MM.1S (cell line): ENCODE measurements at regions not wholly inside any gene's neighbourhood (a gene's known extent, or its start where the extent isn't known, plus 50 kb on each side); places are given as distances from the start of the nearest gene placed in this dataset.

Experiments used
- DNase-seq: peaks from one replicate; pipeline ENCODE4 v3.0.0-alpha.2; 2015
- H2AFZ ChIP-seq: fragments of 300-600 bp; sonication (generic); 2 replicates; pipeline ENCODE4 v1.6.0; 2016; ENCODE audit warnings: antibody characterized with exemption, low read length
- H3F3A ChIP-seq: fragments of 300-600 bp; sonication (generic); 2 replicates; pipeline ENCODE4 v1.6.1; 2016; ENCODE audit warnings: mild to moderate bottlenecking, antibody characterized with exemption, low read length, moderate library complexity, mixed read lengths; ENCODE audit not compliant: insufficient read depth
- H3K27ac ChIP-seq: fragments of 300-600 bp; sonication (generic); 2 replicates; pipeline ENCODE4 v1.5.1; 2016; ENCODE audit warnings: mild to moderate bottlenecking, low read length
- H3K27me3 ChIP-seq: fragments of 300-600 bp; sonication (generic); replicated peaks from 2 replicates; pipeline ENCODE4 v1.6.0; 2016; ENCODE audit warnings: low read length; ENCODE audit not compliant: insufficient read depth
- H3K36me3 ChIP-seq: fragments of 300-600 bp; sonication (generic); replicated peaks from 2 replicates; pipeline ENCODE4 v1.6.1; 2016; ENCODE audit warnings: mild to moderate bottlenecking, low read length, mixed read lengths; ENCODE audit not compliant: insufficient read depth
- H3K4me1 ChIP-seq: fragments of 300-600 bp; sonication (generic); 2 replicates; pipeline ENCODE4 v1.6.1; 2016; ENCODE audit warnings: low read length, mixed read lengths
- H3K4me2 ChIP-seq: fragments of 300-600 bp; sonication (generic); 2 replicates; pipeline ENCODE4 v1.6.0; 2016; ENCODE audit warnings: low read depth, low read length
- H3K4me3 ChIP-seq: fragments of 300-600 bp; sonication (generic); 2 replicates; pipeline ENCODE4 v1.5.1; 2016; ENCODE audit warnings: low read length, mixed read lengths
- H3K79me2 ChIP-seq: fragments of 300-600 bp; sonication (generic); 2 replicates; pipeline ENCODE4 v1.6.1; 2016; ENCODE audit warnings: mixed run types, low read length, mixed read lengths
- H3K9ac ChIP-seq: fragments of 300-600 bp; sonication (generic); 2 replicates; pipeline ENCODE4 v1.6.1; 2016; ENCODE audit warnings: low read length, mixed read lengths
- H3K9me2 ChIP-seq: fragments of 300-600 bp; sonication (generic); replicated peaks from 2 replicates; pipeline ENCODE4 v1.6.1; 2016; ENCODE audit warnings: mild to moderate bottlenecking, low read length, mixed read lengths; ENCODE audit not compliant: insufficient read depth
- H3K9me3 ChIP-seq: fragments of 300-600 bp; sonication (generic); replicated peaks from 2 replicates; pipeline ENCODE4 v1.6.1; 2016; ENCODE audit warnings: mild to moderate bottlenecking, low read length, mixed read lengths; ENCODE audit not compliant: insufficient read depth
- H4K20me1 ChIP-seq: fragments of 300-600 bp; sonication (generic); 2 replicates; pipeline ENCODE4 v1.6.1; 2016; ENCODE audit warnings: mild to moderate bottlenecking, low read length, moderate library complexity, mixed read lengths; ENCODE audit not compliant: insufficient read depth
- EZH2 ChIP-seq: fragments of 300-600 bp; sonication (generic); optimal IDR thresholded peaks from 2 replicates; pipeline ENCODE3; 2017; ENCODE audit warnings: low read depth, mild to moderate bottlenecking, antibody characterized with exemption, low read length, mixed read lengths
- EZH2phosphoT487 ChIP-seq: fragments of 300-600 bp; sonication (generic); IDR thresholded peaks from 2 replicates; pipeline ENCODE4 v1.6.1; 2018; ENCODE audit warnings: antibody characterized with exemption, low read length
- TF ChIP-seq, protein P1 (sequence below): fragments of 300-600 bp; sonication (generic); IDR thresholded peaks from 2 replicates; pipeline ENCODE4 v1.5.1; 2016; ENCODE audit warnings: antibody characterized with exemption, low read length, mixed read lengths

DNA sequence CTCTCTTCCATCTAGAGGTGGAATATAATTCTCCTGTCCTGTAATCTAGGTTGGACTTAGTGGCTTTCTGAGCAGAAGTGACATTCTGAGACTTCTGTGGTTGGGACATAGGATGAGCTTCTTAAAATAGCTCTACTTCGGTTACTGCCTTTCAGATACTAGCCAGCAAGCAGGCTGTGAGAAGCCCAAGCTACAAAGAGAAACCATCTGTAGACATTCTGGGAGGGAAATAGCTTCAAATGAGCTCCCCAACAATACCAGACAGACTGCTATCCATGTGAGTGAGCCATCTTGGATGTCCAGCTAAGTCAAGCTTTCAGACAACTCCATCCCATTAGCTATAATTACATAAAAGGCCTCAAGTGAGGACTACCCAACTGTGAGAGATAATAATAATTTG lies 568.9 kb downstream of the DMRTA1 start:
- H2AFZ ChIP-seq, result no peak overlapping the region
- no peaks in the 10 kb centered on the region for H3K4me1 ChIP-seq
- no peaks in the 10 kb centered on the region for H4K20me1 ChIP-seq
- H3K27ac ChIP-seq, result no peak overlapping the region
- H3F3A ChIP-seq, result no peaks in the 10 kb centered on the region
- H3K79me2 ChIP-seq, result no peaks in the 10 kb centered on the region
- H3K36me3 ChIP-seq, result no peaks in the 10 kb centered on the region
- DNase-seq, result peak; percentile 43
- no peak overlapping the region for H3K9ac ChIP-seq
- no peaks in the 10 kb centered on the region for H3K27me3 ChIP-seq
- no peaks in the 10 kb centered on the region for H3K9me2 ChIP-seq
- no peaks in the 10 kb centered on the region for H3K9me3 ChIP-seq
- TF ChIP-seq EZH2phosphoT487 (no peak), EZH2 (no peak)
- TF ChIP-seq, protein P1, sequence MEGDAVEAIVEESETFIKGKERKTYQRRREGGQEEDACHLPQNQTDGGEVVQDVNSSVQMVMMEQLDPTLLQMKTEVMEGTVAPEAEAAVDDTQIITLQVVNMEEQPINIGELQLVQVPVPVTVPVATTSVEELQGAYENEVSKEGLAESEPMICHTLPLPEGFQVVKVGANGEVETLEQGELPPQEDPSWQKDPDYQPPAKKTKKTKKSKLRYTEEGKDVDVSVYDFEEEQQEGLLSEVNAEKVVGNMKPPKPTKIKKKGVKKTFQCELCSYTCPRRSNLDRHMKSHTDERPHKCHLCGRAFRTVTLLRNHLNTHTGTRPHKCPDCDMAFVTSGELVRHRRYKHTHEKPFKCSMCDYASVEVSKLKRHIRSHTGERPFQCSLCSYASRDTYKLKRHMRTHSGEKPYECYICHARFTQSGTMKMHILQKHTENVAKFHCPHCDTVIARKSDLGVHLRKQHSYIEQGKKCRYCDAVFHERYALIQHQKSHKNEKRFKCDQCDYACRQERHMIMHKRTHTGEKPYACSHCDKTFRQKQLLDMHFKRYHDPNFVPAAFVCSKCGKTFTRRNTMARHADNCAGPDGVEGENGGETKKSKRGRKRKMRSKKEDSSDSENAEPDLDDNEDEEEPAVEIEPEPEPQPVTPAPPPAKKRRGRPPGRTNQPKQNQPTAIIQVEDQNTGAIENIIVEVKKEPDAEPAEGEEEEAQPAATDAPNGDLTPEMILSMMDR, result no peak
- H3K4me2 ChIP-seq, result no peak overlapping the region
- no peak overlapping the region for H3K4me3 ChIP-seq

DNA sequence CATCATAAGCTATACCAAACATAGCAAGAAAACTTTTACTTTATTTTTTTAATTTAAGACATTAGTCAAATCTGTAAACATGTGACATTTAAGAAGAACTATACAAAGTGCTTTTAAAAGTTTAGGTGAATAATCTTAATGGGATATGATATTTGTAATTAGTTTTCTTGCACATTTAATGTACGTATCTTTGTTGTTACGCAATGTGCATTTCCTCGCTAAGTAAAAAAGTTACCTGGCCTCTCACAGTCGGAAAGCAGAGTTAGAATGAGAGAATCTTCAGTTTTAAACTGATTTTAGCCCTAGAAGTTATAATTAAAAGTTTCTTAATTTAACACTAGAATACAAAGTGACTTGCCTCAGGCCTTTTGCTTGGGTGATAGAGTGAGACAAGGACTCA lies 589.8 kb downstream of the DMRTA1 start:
- Histone ChIP-seq H3K9me2 (no peaks in the 10 kb centered on the region), H2AFZ (no peak overlapping the region), H3K4me1 (no peaks in the 10 kb centered on the region), H3K27ac (no peak overlapping the region), H4K20me1 (no peaks in the 10 kb centered on the region), H3K4me2 (no peak overlapping the region), H3K4me3 (no peak overlapping the region), H3K36me3 (no peaks in the 10 kb centered on the region), H3F3A (no peaks in the 10 kb centered on the region), H3K79me2 (no peaks in the 10 kb centered on the region), H3K9ac (no peak overlapping the region), H3K27me3 (no peaks in the 10 kb centered on the region), H3K9me3 (no peaks in the 10 kb centered on the region)
- no peak for DNase-seq
- TF ChIP-seq EZH2 (no peak), EZH2phosphoT487 (no peak)
- TF ChIP-seq, protein P1, result no peak

DNA sequence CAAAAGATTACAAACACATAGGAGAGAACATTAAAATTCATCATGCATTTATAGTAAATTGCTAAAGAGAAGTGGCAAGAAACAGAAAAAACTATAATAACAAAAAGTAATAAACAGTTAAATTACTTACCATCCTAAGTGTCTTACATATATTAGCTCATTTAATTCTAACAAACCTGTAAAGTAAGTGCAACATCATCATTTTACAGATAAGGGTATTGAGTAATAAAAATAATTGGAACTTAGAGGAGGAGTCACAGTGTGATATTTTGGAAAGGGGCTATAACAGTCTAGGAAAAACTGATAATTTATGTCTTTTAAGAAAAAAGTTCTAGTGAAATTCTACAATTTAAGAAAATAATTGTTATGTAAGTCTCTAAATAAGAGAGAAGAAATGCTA lies 592.8 kb downstream of the DMRTA1 start:
- no peaks in the 10 kb centered on the region for H3F3A ChIP-seq
- no peaks in the 10 kb centered on the region for H3K36me3 ChIP-seq
- no peak overlapping the region for H3K4me2 ChIP-seq
- H3K79me2 ChIP-seq, result no peaks in the 10 kb centered on the region
- H2AFZ ChIP-seq, result no peak overlapping the region
- no peaks in the 10 kb centered on the region for H3K27me3 ChIP-seq
- TF ChIP-seq, protein P1, result no peak
- TF ChIP-seq EZH2phosphoT487 (no peak), EZH2 (no peak)
- H3K9ac ChIP-seq, result no peak overlapping the region
- H3K9me2 ChIP-seq, result no peaks in the 10 kb centered on the region
- DNase-seq, result no peak
- no peaks in the 10 kb centered on the region for H3K9me3 ChIP-seq
- H4K20me1 ChIP-seq, result no peaks in the 10 kb centered on the region
- no peak overlapping the region for H3K4me3 ChIP-seq
- no peaks in the 10 kb centered on the region for H3K4me1 ChIP-seq
- H3K27ac ChIP-seq, result no peak overlapping the region
